Endothelial cell (in vitro differentiated cells): ENCODE measurements at regions not wholly inside any gene's neighbourhood (a gene's known extent, or its start where the extent isn't known, plus 50 kb on each side); places are given as distances from the start of the nearest gene placed in this dataset.
"Not testable (repeated sequence)": the region's sequence is repeated elsewhere in the genome, so short reads cannot be mapped to it uniquely, and the experiment has no call there.

ENCODE experiments used
- DNase-seq: peaks from one replicate; pipeline ENCODE4 v3.0.0; 2021; ENCODE audit warnings: low spot score
- H3K27ac Mint-ChIP-seq: one replicate; pipeline ENCODE4 v1.8.0; 2021; ENCODE audit warnings: mixed read lengths, inconsistent platforms; ENCODE audit not compliant: unreplicated experiment
- H3K27me3 Mint-ChIP-seq: one replicate; pipeline ENCODE4 v1.8.0; 2021; ENCODE audit warnings: mild to moderate bottlenecking, moderate library complexity, mixed read lengths, inconsistent platforms; ENCODE audit not compliant: unreplicated experiment
- H3K36me3 Mint-ChIP-seq: one replicate; pipeline ENCODE4 v1.8.0; 2021; ENCODE audit warnings: mild to moderate bottlenecking, low read depth, mixed read lengths, inconsistent platforms; ENCODE audit not compliant: unreplicated experiment
- H3K4me1 Mint-ChIP-seq: one replicate; pipeline ENCODE4 v1.8.0; 2021; ENCODE audit warnings: mild to moderate bottlenecking, mixed read lengths, inconsistent platforms; ENCODE audit not compliant: unreplicated experiment
- H3K4me3 Mint-ChIP-seq: one replicate; pipeline ENCODE4 v1.8.0; 2021; ENCODE audit warnings: mild to moderate bottlenecking, mixed read lengths, inconsistent platforms; ENCODE audit not compliant: unreplicated experiment
- H3K9me3 Mint-ChIP-seq: one replicate; pipeline ENCODE4 v1.8.0; 2021; ENCODE audit warnings: mixed read lengths, inconsistent platforms; ENCODE audit not compliant: unreplicated experiment
- CTCF ChIP-seq: fragments of 200-600 bp; sonication (generic); IDR thresholded peaks from one replicate; pipeline ENCODE4 v1.5.0; 2021; ENCODE audit warnings: antibody characterized with exemption; ENCODE audit not compliant: unreplicated experiment

- Mint-ChIP-seq H3K4me1 (no peaks in the 10 kb centered on the region), H3K27ac (no peak overlapping the region), H3K27me3 (no peaks in the 10 kb centered on the region), H3K9me3 (no peaks in the 10 kb centered on the region), H3K4me3 (no peak overlapping the region), H3K36me3 (no peaks in the 10 kb centered on the region)
- DNase-seq, result no peak
- no peak for TF ChIP-seq CTCF
These were observed 159.1 kb downstream of the LNPK start for GRCh38 chr2:175842996-175843395.

DNA sequence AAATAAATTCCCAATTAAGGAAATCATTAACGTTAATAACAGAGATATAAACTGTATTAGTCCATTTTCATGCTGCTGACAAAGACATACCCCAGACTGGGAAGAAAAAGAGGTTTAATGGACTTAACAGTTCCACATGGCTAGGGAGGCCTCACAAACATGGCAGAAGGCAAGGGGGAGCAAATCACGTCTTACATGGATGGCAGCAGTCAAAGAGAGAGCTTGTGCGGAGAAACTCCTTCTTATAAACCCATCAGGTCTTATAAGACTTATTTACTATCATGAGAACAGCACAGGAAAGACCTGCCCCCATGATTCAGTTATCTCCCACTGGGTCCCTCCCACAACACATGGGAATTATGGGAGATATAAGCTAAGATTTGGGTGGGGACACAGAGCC lies 161.3 kb downstream of the LNPK start:
- not testable (repeated sequence) for H3K27me3 Mint-ChIP-seq, H3K4me1 Mint-ChIP-seq, DNase-seq, H3K9me3 Mint-ChIP-seq, H3K27ac Mint-ChIP-seq, H3K36me3 Mint-ChIP-seq, H3K4me3 Mint-ChIP-seq

- TF ChIP-seq CTCF, result no peak
- Mint-ChIP-seq H3K36me3 (no peaks in the 10 kb centered on the region), H3K9me3 (no peaks in the 10 kb centered on the region), H3K27ac (no peak overlapping the region), H3K4me3 (no peak overlapping the region), H3K27me3 (no peaks in the 10 kb centered on the region), H3K4me1 (no peaks in the 10 kb centered on the region)
- DNase-seq, result no peak
These were observed 161.8 kb downstream of the LNPK start for GRCh38 chr2:175840256-175840655.

DNA sequence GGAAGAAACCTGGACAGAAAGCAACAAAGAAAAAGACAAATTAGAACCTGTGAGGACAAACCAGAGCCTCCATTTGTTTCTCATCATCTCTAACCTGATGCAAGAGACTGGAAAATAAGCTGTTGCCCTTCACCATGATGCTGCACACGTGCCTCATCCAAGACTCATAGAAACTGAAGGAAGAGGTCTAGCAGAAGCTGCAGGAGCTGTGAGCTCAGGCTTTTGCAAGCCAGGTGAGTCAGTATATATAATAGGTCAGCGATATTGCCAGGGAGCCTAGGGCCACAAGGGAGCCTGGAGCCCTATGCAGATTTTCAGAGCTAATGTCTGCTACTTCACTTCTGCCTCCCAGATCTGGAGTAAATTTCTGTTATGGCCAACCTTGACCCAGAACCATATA lies 163.1 kb downstream of the LNPK start:
- DNase-seq, result no peak
- no peak overlapping the region for H3K27ac Mint-ChIP-seq
- no peaks in the 10 kb centered on the region for H3K4me1 Mint-ChIP-seq
- no peaks in the 10 kb centered on the region for H3K27me3 Mint-ChIP-seq
- no peak overlapping the region for H3K4me3 Mint-ChIP-seq
- H3K9me3 Mint-ChIP-seq, result no peaks in the 10 kb centered on the region
- H3K36me3 Mint-ChIP-seq, result no peaks in the 10 kb centered on the region
- TF ChIP-seq CTCF, result no peak

- no peak for TF ChIP-seq CTCF
- no peak for DNase-seq
- H3K9me3 Mint-ChIP-seq, result no peaks in the 10 kb centered on the region
- no peaks in the 10 kb centered on the region for H3K4me1 Mint-ChIP-seq
- no peak overlapping the region for H3K4me3 Mint-ChIP-seq
- H3K27me3 Mint-ChIP-seq, result no peaks in the 10 kb centered on the region
- H3K27ac Mint-ChIP-seq, result no peak overlapping the region
- H3K36me3 Mint-ChIP-seq, result no peaks in the 10 kb centered on the region
These were observed 165.0 kb downstream of the LNPK start for GRCh38 chr2:175837046-175837445.

GRCh38 chr2:175836361-175836760 lies 165.7 kb downstream of the LNPK start:
- Mint-ChIP-seq H3K4me3 (no peak overlapping the region), H3K9me3 (no peaks in the 10 kb centered on the region)

More at GRCh38 chr2:175836361-175836760, 165.7 kb downstream of the LNPK start:
- TF ChIP-seq CTCF, result no peak
- Mint-ChIP-seq H3K4me1 (no peaks in the 10 kb centered on the region), H3K27ac (no peak overlapping the region), H3K27me3 (no peaks in the 10 kb centered on the region), H3K36me3 (no peaks in the 10 kb centered on the region)
- no peak for DNase-seq
